ENCODE measurements at regions not wholly inside any gene's neighbourhood (a gene's known extent, or its start where the extent isn't known, plus 50 kb on each side); places are given as distances from the start of the nearest gene placed in this dataset.

DNA sequence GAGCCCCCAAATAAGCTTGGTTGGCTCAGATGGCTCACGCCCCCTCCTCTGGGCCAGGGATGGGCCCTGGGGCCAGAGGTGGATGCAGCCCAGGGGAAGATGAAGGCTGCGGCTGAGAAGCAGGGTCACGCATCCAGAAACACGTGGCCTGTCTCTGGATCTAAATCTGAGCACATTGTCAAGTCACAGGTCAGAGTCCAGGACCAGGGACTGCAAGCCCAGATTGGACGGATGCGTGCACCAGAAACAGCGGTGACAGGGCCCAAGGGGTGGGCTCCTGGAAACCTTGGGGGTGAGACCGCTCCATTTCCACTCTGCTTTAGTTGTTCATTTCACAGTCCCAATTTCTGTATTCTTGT, 226.2 kb downstream of the ACKR3 start:
- no peak for TF ChIP-seq EP300 (conservative IDR thresholded peaks at IDR 0.05; ENCODE audit: poor library complexity, severe bottlenecking)
- TF ChIP-seq, protein P1, sequence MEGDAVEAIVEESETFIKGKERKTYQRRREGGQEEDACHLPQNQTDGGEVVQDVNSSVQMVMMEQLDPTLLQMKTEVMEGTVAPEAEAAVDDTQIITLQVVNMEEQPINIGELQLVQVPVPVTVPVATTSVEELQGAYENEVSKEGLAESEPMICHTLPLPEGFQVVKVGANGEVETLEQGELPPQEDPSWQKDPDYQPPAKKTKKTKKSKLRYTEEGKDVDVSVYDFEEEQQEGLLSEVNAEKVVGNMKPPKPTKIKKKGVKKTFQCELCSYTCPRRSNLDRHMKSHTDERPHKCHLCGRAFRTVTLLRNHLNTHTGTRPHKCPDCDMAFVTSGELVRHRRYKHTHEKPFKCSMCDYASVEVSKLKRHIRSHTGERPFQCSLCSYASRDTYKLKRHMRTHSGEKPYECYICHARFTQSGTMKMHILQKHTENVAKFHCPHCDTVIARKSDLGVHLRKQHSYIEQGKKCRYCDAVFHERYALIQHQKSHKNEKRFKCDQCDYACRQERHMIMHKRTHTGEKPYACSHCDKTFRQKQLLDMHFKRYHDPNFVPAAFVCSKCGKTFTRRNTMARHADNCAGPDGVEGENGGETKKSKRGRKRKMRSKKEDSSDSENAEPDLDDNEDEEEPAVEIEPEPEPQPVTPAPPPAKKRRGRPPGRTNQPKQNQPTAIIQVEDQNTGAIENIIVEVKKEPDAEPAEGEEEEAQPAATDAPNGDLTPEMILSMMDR (IDR thresholded peaks at IDR 0.05; ENCODE audit: poor library complexity, severe bottlenecking): no peak

Data from neural cell (in vitro differentiated cells).